GM19372 (cell line): ENCODE measurements at regions not wholly inside any gene's neighbourhood (a gene's known extent, or its start where the extent isn't known, plus 50 kb on each side); places are given as distances from the start of the nearest gene placed in this dataset.

Experiments used
- ATAC-seq: cut with Tn5 transposase; IDR thresholded peaks from one replicate; pipeline ENCODE4 v1.9.1; 2021; ENCODE audit warnings: mild to moderate bottlenecking, low read depth, moderate library complexity; ENCODE audit not compliant: unreplicated experiment

DNA sequence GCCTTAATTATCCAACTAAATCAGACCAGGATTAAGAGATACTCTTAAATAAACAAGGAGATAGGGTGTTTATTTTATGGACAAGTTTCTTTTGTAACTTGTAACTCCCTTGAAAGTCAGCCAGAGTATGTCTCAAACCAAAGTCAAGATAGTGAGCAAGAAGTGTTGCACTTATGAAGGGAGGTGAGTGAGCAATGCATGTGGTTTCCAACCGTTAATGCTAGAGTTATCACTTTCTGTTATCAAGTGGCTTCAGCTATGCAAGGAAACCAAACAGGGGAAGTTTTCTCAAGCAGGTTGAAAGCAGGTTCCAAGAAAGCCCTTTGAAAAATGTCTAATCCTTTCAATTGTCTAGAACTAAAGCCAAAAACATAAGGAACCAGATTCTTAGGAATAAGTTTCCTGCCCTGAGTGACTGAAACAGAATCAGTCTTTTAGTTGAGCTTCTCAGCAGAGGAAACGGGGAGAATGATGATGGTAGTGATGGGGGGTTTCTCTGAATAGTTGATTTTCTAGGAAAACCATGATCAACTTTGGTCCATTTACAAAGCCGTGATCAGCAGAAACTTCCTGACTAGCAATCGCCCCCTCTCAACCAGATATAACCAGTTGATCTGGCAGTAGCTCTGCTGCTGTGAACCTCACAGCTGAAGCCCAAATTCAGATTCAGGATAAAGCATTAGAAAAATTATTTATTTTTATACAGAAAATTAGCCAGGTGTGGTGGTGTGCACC lies 128.4 kb downstream of the DAD1 start:
- peak; percentile 57 for ATAC-seq

DNA sequence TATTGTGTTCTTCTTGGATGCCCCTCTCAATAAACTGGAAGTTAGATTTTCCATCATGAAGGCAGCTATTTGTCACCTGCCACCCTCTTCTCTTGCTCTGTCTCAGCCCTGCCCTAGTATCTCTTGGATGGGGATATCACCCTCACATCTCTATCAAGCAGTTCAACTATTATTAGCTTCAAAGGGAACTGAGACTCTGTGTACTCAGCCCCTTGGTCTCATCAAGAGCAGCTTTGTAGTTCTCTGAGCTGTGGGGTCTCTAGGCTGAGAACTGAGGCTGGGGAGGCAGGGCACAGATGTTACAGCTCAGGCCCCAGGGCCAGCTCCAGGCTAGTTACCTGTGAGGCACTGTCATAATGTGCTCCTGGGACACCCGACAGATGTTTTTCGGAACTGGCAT lies 130.3 kb downstream of the DAD1 start:
- no peak for ATAC-seq

DNA sequence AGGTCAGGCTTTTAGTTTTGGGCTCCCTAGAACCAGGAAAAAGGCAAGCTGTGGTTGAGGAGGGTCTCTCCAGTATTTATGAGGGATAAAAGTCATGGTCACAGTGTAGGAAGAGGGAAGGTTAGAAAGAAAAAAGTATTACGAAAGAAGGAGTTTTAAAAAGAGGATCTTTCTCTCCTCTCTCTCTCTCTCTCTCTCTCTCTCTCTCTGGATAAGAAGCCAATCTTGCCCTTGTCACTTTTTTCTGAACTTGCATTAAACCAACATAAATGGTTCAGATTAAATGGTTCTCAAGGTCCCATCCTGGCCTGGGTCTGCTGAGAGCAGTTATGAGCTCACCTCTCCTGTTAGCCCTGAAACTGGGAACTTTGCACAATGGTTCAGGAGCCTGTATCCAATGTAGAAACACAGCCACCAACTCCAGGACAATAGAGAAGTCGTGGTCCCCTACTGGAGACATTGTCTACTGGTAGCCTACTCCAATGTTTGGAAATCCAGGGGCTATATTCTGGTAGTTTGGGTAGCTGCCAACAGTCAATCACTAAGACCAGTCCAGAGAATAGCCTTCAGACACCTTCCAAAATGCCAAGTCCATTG lies 131.9 kb downstream of the DAD1 start:
- no peak for ATAC-seq

DNA sequence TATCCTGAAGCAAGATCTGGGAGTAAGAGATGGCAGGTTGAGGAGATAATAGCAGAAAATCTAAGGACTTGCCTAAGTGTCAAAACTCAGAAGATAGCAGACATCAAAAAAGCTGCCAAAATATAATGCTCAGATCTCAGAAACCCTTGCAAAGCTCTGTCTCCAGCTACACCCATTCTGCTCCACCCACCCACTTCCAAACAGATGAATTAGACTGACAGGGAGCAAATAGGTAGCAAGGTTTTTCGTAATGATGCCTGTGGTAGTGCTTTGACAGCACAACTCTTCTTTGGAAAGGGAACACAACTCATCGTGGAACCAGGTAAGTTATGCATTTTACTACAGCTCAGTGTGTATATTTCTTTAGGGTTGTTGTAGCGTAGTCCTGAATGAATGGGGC lies 132.6 kb downstream of the DAD1 start:
- ATAC-seq: no peak

DNA sequence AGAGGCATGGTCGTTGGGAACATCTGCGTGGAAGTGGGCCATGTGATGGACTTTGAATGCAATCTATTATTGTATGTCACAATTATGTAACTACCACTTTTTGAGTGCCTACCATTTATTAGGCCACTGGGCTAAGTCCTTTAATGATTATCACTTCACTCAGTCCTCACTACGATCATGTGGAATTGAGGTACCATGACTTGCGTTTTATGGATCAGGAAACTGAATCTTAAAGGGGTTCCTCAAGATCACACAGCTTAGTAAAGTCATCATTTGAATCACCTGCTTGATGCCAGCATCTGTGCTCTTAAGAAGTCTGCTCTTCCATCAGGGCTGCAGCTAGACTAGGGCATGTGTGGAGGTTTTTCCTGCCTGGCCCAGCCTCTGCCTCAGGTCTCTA lies 136.7 kb downstream of the DAD1 start:
- ATAC-seq: no peak

DNA sequence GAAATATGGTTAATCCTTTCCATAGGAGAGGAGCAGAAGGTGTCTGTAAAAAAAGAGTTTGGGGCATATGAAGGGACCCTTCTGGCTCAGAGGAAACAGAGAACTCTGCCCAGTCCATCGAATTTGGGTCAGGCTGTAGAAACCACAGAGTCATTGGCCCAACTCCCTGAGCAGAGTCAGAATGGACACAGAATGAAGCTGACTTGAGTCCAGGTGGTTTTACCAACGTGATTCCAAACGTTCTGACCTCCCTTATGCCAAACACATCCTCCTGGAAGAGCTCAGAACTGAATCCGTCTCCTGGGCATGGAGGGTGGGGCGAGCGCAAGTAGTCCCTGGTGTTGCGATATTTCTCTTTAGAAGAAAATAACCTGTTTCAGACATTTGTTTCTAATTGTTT lies 138.8 kb downstream of the DAD1 start:
- no peak for ATAC-seq

DNA sequence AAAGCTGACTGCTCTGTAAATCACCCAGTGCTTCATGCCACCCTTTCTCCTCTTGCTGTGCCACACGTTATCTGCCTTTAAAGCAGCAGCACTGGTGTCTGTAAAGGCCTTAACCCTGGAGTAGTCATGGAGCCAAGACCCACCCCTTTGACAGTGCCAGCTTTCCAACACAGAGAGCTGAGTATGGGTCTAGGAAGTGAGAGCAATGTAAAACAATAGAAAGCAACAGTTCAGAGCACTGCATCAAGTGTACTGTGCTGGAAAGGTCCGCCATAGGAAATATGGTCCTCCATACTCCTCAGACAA lies 139.5 kb downstream of the DAD1 start:
- no peak for ATAC-seq

DNA sequence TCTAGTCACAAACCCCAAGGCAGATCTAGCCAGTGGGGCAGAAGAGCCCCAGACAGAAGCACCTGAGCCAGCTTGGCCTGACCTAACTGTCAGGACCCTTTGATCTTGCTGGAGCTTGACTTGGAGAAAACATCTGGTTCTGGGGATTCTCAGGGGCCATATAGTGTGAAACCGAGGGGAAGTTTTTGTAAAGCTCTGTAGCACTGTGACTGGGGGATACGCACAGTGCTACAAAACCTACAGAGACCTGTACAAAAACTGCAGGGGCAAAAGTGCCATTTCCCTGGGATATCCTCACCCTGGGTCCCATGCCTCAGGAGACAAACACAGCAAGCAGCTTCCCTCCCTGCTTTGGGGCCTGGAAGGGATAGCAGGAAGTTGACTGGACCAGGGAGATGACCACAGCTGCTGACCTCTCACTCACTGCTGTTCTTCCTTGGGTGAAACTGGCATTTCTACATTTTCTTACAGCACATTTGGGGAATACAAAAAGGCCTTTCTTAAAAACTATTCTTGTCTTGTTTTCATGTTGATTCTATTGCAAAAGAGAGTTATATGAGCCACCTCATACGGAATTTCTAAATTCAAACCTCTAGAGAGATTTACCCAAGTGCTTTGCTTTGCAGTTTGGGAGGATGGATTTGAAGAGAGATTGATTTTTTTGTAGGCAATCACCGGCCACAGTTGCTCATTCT lies 140.0 kb downstream of the DAD1 start:
- ATAC-seq: peak; percentile 57

DNA sequence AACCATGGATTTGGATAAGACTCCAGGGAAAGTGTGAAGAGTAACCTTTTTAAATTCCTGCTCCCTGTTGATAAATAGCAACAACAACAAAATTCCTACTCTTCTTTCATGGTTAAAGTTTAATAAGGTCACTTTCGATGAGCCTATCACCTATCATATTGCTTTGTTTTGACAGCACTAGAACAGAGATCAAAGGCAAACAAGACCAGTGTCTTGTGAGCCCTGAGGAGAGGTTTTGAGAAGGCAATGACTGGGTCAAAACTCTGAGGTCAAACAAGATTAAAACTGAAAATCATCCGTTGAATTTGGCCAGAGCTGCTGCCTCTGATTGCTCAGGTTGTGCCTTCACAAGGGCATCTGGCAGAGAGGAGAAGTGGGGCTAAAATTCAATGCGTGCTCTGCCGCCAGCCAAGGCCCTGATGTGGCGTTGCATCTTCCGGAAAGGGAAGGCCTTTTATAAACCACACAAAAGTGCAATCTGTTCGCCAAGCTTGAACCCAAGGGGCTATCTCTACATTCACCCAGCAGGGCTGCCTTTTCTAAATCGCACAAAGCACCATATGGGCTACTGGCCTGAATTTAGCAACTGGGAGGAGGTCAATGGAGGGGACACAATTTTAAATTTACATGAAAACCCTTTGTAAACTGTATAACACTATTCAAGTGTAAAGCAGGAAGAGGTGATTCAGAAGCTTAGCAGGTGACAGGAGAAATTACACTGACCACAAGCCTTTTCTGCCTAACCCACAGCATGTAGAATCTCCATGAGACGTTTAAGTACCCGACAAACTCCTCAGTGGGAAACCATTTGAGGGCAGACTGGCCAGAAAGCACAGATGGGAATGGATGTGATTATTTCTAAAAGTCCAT lies 140.8 kb downstream of the DAD1 start:
- peak; percentile 34 for ATAC-seq

DNA sequence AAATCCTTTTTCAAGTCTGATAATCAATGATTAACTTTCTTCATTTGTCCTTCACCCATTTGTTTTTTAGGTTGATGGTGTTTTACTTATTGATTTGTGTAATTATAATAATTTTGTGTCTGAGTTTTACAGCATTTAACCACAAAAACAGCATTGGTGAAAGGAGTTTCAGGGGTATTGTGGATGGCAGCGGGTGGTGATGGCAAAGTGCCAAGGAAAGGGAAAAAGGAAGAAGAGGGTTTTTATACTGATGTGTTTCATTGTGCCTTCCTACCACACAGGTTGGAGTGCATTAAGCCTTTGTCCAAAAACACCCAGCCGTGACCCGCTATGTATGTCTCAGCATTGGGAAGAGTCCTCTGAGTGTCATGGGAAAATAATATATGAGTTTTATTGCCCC lies 150.3 kb downstream of the DAD1 start:
- ATAC-seq: no peak

DNA sequence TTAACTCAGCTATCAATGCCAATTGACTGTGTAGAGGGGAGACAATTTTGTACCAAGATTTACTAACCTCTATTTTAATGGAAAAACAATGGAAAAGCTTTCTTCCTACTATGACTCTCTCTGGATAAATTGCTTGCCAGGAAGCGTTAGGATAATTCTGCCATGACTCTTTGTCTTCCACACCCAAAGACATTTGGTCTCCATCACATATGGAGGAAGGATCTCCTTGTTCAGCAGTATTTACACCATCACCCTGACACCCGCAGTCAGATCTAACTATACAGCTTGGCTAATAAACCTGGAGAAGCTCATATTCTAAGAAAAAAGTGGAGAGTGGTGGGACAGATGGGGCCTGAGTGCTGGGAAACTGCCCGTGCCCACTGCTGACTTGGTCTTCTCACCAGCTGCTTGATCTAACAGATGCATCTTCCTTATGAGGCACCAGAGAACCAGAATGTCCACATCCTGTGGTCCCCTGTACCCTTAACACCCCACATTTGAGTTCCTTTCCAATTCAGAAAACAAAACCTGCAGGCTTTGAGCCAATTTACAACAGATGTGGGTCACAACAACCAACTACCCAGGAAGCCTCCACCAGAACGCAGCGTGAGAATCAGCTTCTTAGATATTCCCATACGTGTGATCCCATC lies 154.0 kb downstream of the DAD1 start:
- no peak for ATAC-seq

DNA sequence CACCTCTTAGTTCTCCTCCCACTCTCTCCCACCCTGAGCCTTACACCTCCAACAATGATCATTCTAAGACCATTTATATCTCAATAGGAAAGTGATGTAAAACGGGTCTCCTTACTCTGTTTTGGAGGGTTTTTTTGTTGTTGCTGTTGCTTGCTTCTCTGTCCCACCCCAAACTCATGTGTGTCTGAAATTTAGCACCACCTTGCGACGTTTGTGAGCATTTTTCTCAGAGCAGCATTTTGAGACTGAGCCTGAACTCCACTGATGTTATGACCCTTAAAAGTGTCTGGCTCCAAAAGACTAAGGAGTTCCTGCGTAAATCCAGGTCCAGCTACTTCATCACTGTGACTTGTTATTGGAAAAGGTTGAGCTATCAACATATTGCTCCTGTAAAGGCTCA lies 155.0 kb downstream of the DAD1 start:
- no peak for ATAC-seq

DNA sequence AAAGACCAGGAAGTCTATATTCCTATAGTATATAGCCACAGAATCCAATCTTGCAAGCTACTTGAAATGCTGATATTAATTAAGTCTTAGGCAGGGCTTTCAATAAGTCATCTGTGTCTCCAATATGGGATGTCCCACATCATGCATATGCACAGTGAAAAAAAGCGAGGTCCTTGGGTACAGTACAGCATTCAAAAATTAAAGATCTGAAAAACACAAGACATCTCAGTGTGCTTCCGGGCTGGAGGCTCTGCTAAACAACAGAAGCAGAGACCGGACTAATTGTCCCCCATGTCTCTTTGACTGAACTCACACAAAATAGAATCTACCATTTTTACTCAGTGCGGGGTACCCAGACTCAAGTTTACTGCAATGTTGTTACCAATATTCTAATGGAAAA lies 156.0 kb downstream of the DAD1 start:
- no peak for ATAC-seq

DNA sequence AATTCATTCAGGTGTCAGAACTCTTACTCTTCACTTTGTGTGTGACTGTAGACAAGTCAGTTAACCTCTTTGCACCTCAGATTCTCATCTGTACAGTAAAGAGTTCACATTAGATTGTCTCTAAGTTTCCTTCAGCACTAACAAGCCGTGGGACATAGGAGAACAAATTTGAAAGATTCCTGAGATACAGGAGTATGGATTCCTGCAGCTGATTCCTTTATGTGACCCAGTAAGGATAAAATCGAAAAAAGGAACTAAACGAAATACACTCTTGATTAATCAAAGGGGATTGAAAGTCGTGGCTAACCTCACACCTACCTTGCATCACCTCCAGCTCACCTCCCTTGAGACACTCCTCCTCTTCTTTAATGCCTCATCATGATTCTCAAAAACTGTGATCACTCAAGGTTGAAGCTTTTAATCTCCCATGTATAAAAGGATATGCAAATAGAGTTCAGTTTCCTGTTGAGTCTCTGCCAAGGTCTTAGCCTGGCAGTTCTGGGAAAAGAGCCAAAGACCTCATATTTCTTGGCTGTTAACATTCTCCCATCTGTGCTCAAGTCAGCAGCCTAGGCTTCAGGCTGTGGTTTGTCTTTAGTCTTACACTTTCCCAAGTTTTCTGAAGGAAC lies 156.6 kb downstream of the DAD1 start:
- ATAC-seq: no peak

DNA sequence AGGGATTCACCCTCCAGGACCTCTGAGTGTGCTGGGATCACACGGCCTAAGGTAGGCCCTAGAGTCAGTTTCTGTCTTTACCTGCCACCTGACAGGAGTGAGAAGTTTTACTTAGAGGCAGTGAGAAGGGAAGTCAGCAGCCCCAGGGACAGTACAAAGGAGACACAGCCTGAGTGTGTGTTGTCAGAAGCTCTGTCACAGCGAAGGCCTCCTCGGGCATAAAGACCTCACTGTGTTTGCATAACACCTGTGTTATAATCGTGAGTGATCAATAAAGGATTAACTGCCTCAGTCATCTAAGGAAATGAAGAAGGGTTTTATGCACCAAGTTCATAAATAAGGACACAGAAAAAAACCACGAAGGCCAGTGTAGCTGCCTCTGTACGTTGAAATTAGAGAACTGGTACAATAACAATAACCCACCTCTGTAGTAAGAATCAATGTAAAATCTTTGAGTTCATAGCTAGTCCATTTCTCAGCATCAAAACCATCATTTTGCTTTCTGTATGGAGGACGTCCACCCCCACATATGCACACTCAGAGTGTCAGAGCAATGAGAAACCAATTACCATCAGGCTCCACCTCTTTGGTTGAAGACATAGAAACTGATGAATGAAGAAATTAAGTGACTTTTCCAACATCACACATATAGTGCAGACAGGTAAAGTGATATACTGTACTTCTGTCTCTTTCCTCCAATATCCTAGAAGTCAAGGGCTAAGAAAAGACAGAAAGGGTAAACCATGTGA lies 159.3 kb downstream of the DAD1 start:
- no peak for ATAC-seq

DNA sequence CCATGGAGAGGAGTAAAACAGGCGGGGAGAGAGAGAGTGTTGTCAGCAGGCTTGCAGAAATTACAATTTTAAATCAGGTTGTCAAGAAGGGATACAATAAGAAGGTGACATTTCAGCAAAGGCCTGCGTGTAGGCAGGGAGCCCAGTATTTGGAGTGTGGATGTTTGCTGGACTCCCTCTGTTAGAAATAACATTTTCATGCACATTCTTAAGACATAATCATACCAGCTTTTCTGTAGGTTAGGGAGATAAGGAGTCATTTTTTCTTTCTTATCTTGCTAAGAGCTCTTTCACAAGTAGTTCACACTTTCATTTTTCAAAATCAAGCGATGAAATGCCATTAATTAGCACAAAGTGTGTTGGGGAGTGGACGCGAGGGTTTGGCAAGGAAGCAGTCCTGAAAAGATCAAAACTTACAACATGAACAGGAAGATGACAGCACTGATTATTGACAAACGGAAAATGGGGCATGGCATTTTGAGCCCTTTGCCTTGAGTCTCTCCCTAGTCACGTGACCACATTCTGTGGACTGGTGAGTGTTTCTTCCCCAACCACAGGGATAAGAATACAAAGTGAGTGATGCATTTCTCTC lies 160.2 kb downstream of the DAD1 start:
- ATAC-seq: no peak

DNA sequence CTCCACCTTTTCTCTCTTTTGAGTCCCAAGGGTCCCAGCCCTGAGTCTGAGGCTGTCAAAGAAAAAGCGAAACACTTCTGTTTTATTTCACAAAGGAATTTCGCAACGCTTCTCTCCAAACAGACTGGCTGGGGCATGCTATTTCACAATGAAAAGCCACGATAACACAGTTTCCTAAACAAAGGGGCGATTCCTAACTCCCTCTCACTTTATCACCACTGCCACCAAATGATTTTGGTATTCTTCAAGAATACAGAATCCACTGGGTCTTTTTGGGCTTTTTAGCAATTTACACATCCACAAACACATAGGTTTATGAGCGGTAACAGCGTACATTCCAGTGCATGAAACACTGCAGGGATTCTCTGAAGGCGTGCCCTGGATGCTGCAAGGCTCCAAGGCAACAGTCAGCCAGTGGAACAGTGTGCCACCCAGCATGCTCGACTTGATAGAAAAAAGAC lies 161.2 kb downstream of the DAD1 start:
- ATAC-seq: no peak

DNA sequence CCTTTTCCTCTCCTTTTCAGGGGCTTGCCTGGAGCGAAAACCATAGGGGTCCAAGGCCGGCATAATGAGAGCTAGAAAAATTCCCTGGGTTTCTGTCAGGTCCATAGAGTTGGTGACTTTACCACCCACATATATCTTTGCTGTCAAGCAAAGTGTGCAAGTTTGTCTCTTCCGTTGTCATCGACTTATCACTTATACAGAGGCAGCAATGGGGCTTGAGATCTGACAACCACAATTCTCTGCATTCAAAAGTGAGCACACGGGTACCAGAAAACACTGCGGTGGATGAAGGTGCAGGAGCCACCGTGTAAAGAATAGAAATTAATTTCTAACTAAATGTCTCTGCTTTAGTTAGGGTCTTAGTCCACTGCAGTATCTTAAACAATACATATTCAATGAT lies 162.3 kb downstream of the DAD1 start:
- ATAC-seq: no peak

DNA sequence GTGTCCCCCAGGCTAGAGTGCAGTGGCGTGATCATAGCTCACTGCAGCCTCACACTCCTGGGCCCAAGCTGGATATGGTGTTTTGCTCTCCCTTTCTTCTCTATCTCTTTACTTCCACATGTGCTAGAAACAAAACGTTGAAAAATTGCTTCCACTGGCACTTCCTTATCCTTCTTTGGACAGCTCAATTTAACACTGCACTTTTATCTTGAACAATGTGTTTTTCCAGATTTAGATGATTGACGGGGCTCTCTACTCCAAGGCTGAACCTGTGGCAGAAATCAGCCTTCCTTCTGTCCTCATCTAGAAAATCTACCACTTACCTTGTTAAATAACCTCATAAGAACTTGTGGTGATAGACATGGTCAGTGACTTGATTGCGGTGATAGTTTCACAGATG lies 165.1 kb downstream of the DAD1 start:
- no peak for ATAC-seq
